Breast epithelium (tissue), 3 donors: ENCODE measurements at regions not wholly inside any gene's neighbourhood (a gene's known extent, or its start where the extent isn't known, plus 50 kb on each side); places are given as distances from the start of the nearest gene placed in this dataset.

ENCODE experiments used
- CTCF ChIP-seq, 3 donors: fragments of 450-650 bp; IDR thresholded peaks; one replicate each; pipeline ENCODE4 v1.5.1; 2016 to 2017; ENCODE audit warnings: antibody characterized with exemption in 3 of 3, mild to moderate bottlenecking in 3 of 3, moderate library complexity in 3 of 3
- POLR2A ChIP-seq: fragments of 450-650 bp; IDR thresholded peaks from one replicate; pipeline ENCODE4 v1.6.1; 2016; ENCODE audit warnings: antibody characterized with exemption, mild to moderate bottlenecking, moderate library complexity
- POLR2AphosphoS5 ChIP-seq, 3 donors: sonication (generic); formaldehyde crosslinking; IDR thresholded peaks; one replicate each; pipeline ENCODE4 v1.6.1; 2017; ENCODE audit warnings: antibody characterized with exemption in 3 of 3

- TF ChIP-seq CTCF (IDR thresholded peaks at IDR 0.05) (no peak), POLR2AphosphoS5 (IDR thresholded peaks at IDR 0.05) (no peak), POLR2A (no peak)
Measured at GRCh38 chr7:97346349-97346748, 228.9 kb downstream of the SDHAF3 start.
